Transverse colon (tissue), 4 donors: ENCODE measurements at regions not wholly inside any gene's neighbourhood (a gene's known extent, or its start where the extent isn't known, plus 50 kb on each side); places are given as distances from the start of the nearest gene placed in this dataset.

Experiments
- DNase-seq: peaks from one replicate; pipeline ENCODE4 v3.0.0-alpha.2; 2019
- H3K27ac ChIP-seq, 4 donors: fragments of 200-600 bp; sonication (generic); 2 replicates each; pipeline ENCODE4 v1.5.1; 2016 to 2018; ENCODE audit warnings: inconsistent platforms in 4 of 4
- H3K27me3 ChIP-seq: fragments of 200-600 bp; sonication (generic); 2 replicates; pipeline ENCODE4 v1.5.1; 2017; ENCODE audit warnings: inconsistent platforms
- H3K36me3 ChIP-seq, 4 donors: fragments of 200-600 bp; sonication (generic); 2 replicates each; pipeline ENCODE4 v1.5.1; 2017 to 2019; ENCODE audit warnings: inconsistent platforms in 4 of 4
- H3K4me1 ChIP-seq, 4 donors: fragments of 200-600 bp; sonication (generic); 2 replicates each; pipeline ENCODE4 v1.5.1; 2017 to 2020; ENCODE audit warnings: inconsistent platforms in 4 of 4
- H3K4me3 ChIP-seq, 4 donors: fragments of 200-600 bp; sonication (generic); 1 replicate in 1 of 4; 2 replicates in 3 of 4; pipeline versions ENCODE4 v1.5.1 to v1.6.1; 2017 to 2019; ENCODE audit warnings: inconsistent platforms in 4 of 4
- H3K9me3 ChIP-seq, 2 donors: fragments of 200-600 bp; sonication (generic); 2 replicates each; pipeline ENCODE4 v1.5.1; 2017 to 2019; ENCODE audit warnings: inconsistent platforms in 2 of 2
- CTCF ChIP-seq, 5 experiments: fragments of 200-600 bp in 3 of 5; fragments of 450-650 bp in 2 of 5; sonication (generic) in 3 of 5; IDR thresholded peaks; 1 replicate in 2 of 5; 2 replicates in 3 of 5; pipeline ENCODE4 v1.5.1; 2016 to 2017; ENCODE audit warnings: antibody characterized with exemption in 5 of 5, inconsistent platforms in 3 of 5, mild to moderate bottlenecking in 2 of 5, moderate library complexity in 1 of 5
- EP300 ChIP-seq: sonication (generic); formaldehyde crosslinking; IDR thresholded peaks from one replicate; pipeline ENCODE4 v1.6.1; 2017; ENCODE audit warnings: antibody characterized with exemption, low read depth
- POLR2A ChIP-seq: fragments of 450-650 bp; IDR thresholded peaks from one replicate; pipeline ENCODE4 v1.6.1; 2016; ENCODE audit warnings: antibody characterized with exemption, mild to moderate bottlenecking, moderate library complexity
- POLR2AphosphoS5 ChIP-seq, 3 donors: sonication (generic); formaldehyde crosslinking; IDR thresholded peaks; one replicate each; pipeline ENCODE4 v1.6.1; 2016; ENCODE audit warnings: antibody characterized with exemption in 3 of 3
- WGBS, 2 donors: methylation state at CpG; one replicate each; pipeline ENCODE4 v1.1.5; 2018; ENCODE audit warnings: low coverage in 1 of 2; 5-methylcytosine and 5-hydroxymethylcytosine counted together
- in situ Hi-C, 4 donors: fragments of 200-750 bp; cut with MboI; loops; one replicate each; pipeline versions ENCODE4 v1.15.0 to v1.15.1; 2017; ENCODE audit warnings: low sequenced_read_pairs in 3 of 4, low pct_ligation_motif_present in 1 of 4, low pct_unique_long_range_greater_than_20kb in 1 of 4
- intact Hi-C: fragments of 100-400 bp; cut with DNase I; formaldehyde crosslinking; loops from one replicate; pipeline ENCODE4 v1.15.1; 2023; ENCODE audit warnings: low total_unique reads

GRCh38 chr1:212225416-212225815 lies 59.8 kb upstream of the PPP2R5A start:
- no peak for DNase-seq
- Histone ChIP-seq H3K36me3 (no peaks in the 10 kb centered on the region), H3K27me3 (no peaks in the 10 kb centered on the region), H3K4me3 (no peak overlapping the region), H3K4me1 (no peaks in the 10 kb centered on the region), H3K27ac (no peak overlapping the region), H3K9me3 (no peaks in the 10 kb centered on the region)
- in situ Hi-C loops = no loop called here
- WGBS, 2 donors = 60 to 63% methylated on average over 1 to 6 of the region's 6 CpGs
- TF ChIP-seq POLR2AphosphoS5 (IDR thresholded peaks at IDR 0.05) (no peak), EP300 (no peak), POLR2A (no peak), CTCF (IDR thresholded peaks at IDR 0.05) (no peak)
- intact Hi-C loops = no loop called here

GRCh38 chr1:212225871-212226302 lies 59.3 kb upstream of the PPP2R5A start:
- intact Hi-C loops = no loop called here
- WGBS, 2 donors = 83% methylated on average over 4 of the region's 4 CpGs; no CpG with 5 or more reads in 1 of the 2 donors
- Histone ChIP-seq H3K4me1 (no peaks in the 10 kb centered on the region), H3K27me3 (no peaks in the 10 kb centered on the region), H3K27ac (no peak overlapping the region), H3K4me3 (no peak overlapping the region), H3K9me3 (no peaks in the 10 kb centered on the region), H3K36me3 (no peaks in the 10 kb centered on the region)
- in situ Hi-C loops = no loop called here
- no peak for DNase-seq
- TF ChIP-seq POLR2AphosphoS5 (IDR thresholded peaks at IDR 0.05) (no peak), EP300 (no peak), CTCF (IDR thresholded peaks at IDR 0.05) (no peak), POLR2A (no peak)

- DNase-seq = no peak
- Histone ChIP-seq H3K4me3 (no peak overlapping the region), H3K36me3 (no peaks in the 10 kb centered on the region), H3K27ac (no peak overlapping the region), H3K4me1 (no peaks in the 10 kb centered on the region), H3K9me3 (no peaks in the 10 kb centered on the region), H3K27me3 (no peaks in the 10 kb centered on the region)
- WGBS, 2 donors = 96% methylated on average over 3 of the region's 3 CpGs; no CpG with 5 or more reads in 1 of the 2 donors
- in situ Hi-C loops (no loop called here), intact Hi-C loops (no loop called here)
- TF ChIP-seq CTCF (IDR thresholded peaks at IDR 0.05) (no peak), EP300 (no peak), POLR2A (no peak), POLR2AphosphoS5 (IDR thresholded peaks at IDR 0.05) (no peak)
Observed at GRCh38 chr1:212226467-212226866, 58.7 kb upstream of the PPP2R5A start.

GRCh38 chr1:212228076-212228475 lies 57.1 kb upstream of the PPP2R5A start:
- Histone ChIP-seq H3K36me3 (no peaks in the 10 kb centered on the region), H3K27me3 (no peaks in the 10 kb centered on the region), H3K4me1 (no peaks in the 10 kb centered on the region), H3K27ac (no peak overlapping the region), H3K9me3 (no peaks in the 10 kb centered on the region), H3K4me3 (no peak overlapping the region)
- WGBS, 2 donors = 60 to 85% methylated on average over 2 of the region's 2 CpGs
- TF ChIP-seq EP300 (no peak), CTCF (IDR thresholded peaks at IDR 0.05) (no peak), POLR2AphosphoS5 (IDR thresholded peaks at IDR 0.05) (no peak), POLR2A (no peak)
- no peak for DNase-seq
- intact Hi-C loops (no loop called here), in situ Hi-C loops (no loop called here)
